Adrenal gland (tissue), 9 donors: ENCODE measurements at regions not wholly inside any gene's neighbourhood (a gene's known extent, or its start where the extent isn't known, plus 50 kb on each side); places are given as distances from the start of the nearest gene placed in this dataset.

Experiments used
- DNase-seq, 7 donors: peaks; one replicate each; pipeline ENCODE4 v3.0.0-alpha.2; 2019 to 2020
- H3K27ac ChIP-seq, 5 donors: fragments of 200-600 bp; sonication (generic) in 4 of 5; 1 replicate in 3 of 5; 2 replicates in 2 of 5; pipeline versions ENCODE4 v1.5.1 to v1.8.0; 2016 to 2020; ENCODE audit warnings: mild to moderate bottlenecking in 1 of 5
- H3K27me3 ChIP-seq: fragments of 200-600 bp; 2 replicates; pipeline ENCODE4 v1.8.0; 2021
- H3K36me3 ChIP-seq, 2 donors: fragments of 200-600 bp; replicated peaks in 1 of 2; 1 replicate in 1 of 2; 2 replicates in 1 of 2; pipeline versions ENCODE4 v1.5.1 to v1.8.0; 2018 to 2022
- H3K4me1 ChIP-seq, 2 donors: fragments of 200-600 bp; replicated peaks in 1 of 2; 1 replicate in 1 of 2; 2 replicates in 1 of 2; pipeline versions ENCODE4 v1.5.1 to v1.8.0; 2018 to 2021
- H3K4me3 ChIP-seq, 4 donors: fragments of 200-600 bp; sonication (generic) in 3 of 4; one replicate each; pipeline ENCODE4 v1.5.1; 2016 to 2018
- H3K9me3 ChIP-seq, 3 donors: fragments of 200-600 bp; sonication (generic) in 1 of 3; replicated peaks in 1 of 3; 1 replicate in 2 of 3; 2 replicates in 1 of 3; pipeline versions ENCODE4 v1.5.1 to v1.8.0; 2016 to 2021
- CTCF ChIP-seq, 6 experiments: fragments of 450-650 bp in 4 of 6; fragments of 200-600 bp in 2 of 6; sonication (generic) in 1 of 6; IDR thresholded peaks; 1 replicate in 5 of 6; 2 replicates in 1 of 6; pipeline versions ENCODE4 v1.5.1 to v1.8.0; 2016 to 2021; ENCODE audit warnings: antibody characterized with exemption in 6 of 6, mild to moderate bottlenecking in 2 of 6, moderate library complexity in 1 of 6
- POLR2A ChIP-seq, 2 donors: fragments of 450-650 bp; IDR thresholded peaks; one replicate each; pipeline ENCODE4 v1.6.1; 2017; ENCODE audit warnings: antibody characterized with exemption in 2 of 2, mild to moderate bottlenecking in 2 of 2, moderate library complexity in 1 of 2
- WGBS, 4 donors: extraction: QIAGEN DNeasy Blood & Tissue Kit in 2 of 4; methylation state at CpG; one replicate each; pipeline versions ENCODE4 v1.1.5 to v1.1.7; 2013 to 2017; 5-methylcytosine and 5-hydroxymethylcytosine counted together
- intact Hi-C, 2 donors: fragments of 100-400 bp; cut with DNase I; formaldehyde crosslinking; loops; one replicate each; pipeline versions ENCODE4 v1.14.1 to v1.15.0; 2022 to 2023
- donor health status: healthy with polysubstance abuse.
- donor health status: Bipolar disorder and iron deficiency.
- donor health status: DM: yes; HTN: yes; CAD: no.
- donor health status: DM: no; HTN: no; CAD: no.
- donor health status: DM: no; HTN: no; CAD: no.

- no peaks in the 10 kb centered on the region for H3K36me3 ChIP-seq
- DNase-seq, result no peak
- WGBS, 4 donors, result 49 to 57% (median 51%) methylated on average over 3 of the region's 3 CpGs
- no peaks in the 10 kb centered on the region for H3K27me3 ChIP-seq
- intact Hi-C loops, result no loop called here
- no peak overlapping the region for H3K4me3 ChIP-seq
- TF ChIP-seq POLR2A (IDR thresholded peaks at IDR 0.05) (no peak), CTCF (IDR thresholded peaks at IDR 0.05) (no peak)
- no peak overlapping the region for H3K27ac ChIP-seq
- H3K9me3 ChIP-seq, result no peaks in the 10 kb centered on the region
- no peaks in the 10 kb centered on the region for H3K4me1 ChIP-seq
Observed at GRCh38 chr5:118533156-118533555, 455.2 kb downstream of the DTWD2 start.

GRCh38 chr5:118531276-118531675 is 457.1 kb downstream of the DTWD2 start:
- intact Hi-C loops, result no loop called here
- DNase-seq, result no peak
- Histone ChIP-seq H3K4me1 (no peaks in the 10 kb centered on the region), H3K27ac (no peak overlapping the region), H3K27me3 (no peaks in the 10 kb centered on the region), H3K4me3 (no peak overlapping the region), H3K36me3 (no peaks in the 10 kb centered on the region), H3K9me3 (no peaks in the 10 kb centered on the region)
- no peak for TF ChIP-seq CTCF (IDR thresholded peaks at IDR 0.05)
- no peak for TF ChIP-seq POLR2A (IDR thresholded peaks at IDR 0.05)
- whole genome bisulfite sequencing, 4 donors, result 62 to 90% (median 70%) methylated on average over 1 of the region's 1 CpG

GRCh38 chr5:118529361-118530144 is 458.8 kb downstream of the DTWD2 start:
- DNase-seq, result peak in 1 of 7 donors; percentile 56
- Histone ChIP-seq H3K9me3 (no peaks in the 10 kb centered on the region), H3K27ac (no peak overlapping the region), H3K4me1 (no peaks in the 10 kb centered on the region), H3K36me3 (no peaks in the 10 kb centered on the region), H3K4me3 (no peak overlapping the region), H3K27me3 (no peaks in the 10 kb centered on the region)
- intact Hi-C loops, result no loop called here
- 70 to 79% (median 76%) methylated on average over 7 of the region's 7 CpGs for WGBS, 4 donors
- no peak for TF ChIP-seq CTCF (IDR thresholded peaks at IDR 0.05)
- no peak for TF ChIP-seq POLR2A (IDR thresholded peaks at IDR 0.05)

- H3K4me3 ChIP-seq, result no peak overlapping the region
- intact Hi-C loops, result no loop called here
- TF ChIP-seq POLR2A (IDR thresholded peaks at IDR 0.05), result no peak
- TF ChIP-seq CTCF (IDR thresholded peaks at IDR 0.05), result no peak
- no peaks in the 10 kb centered on the region for H3K36me3 ChIP-seq
- no peaks in the 10 kb centered on the region for H3K9me3 ChIP-seq
- no peak for DNase-seq
- no peaks in the 10 kb centered on the region for H3K4me1 ChIP-seq
- H3K27ac ChIP-seq, result no peak overlapping the region
- H3K27me3 ChIP-seq, result no peaks in the 10 kb centered on the region
Observed at GRCh38 chr5:118522626-118523025, 465.7 kb downstream of the DTWD2 start.
